Colonic mucosa (tissue), 4 donors: ENCODE measurements at regions not wholly inside any gene's neighbourhood (a gene's known extent, or its start where the extent isn't known, plus 50 kb on each side); places are given as distances from the start of the nearest gene placed in this dataset.

ENCODE experiments used
- DNase-seq: peaks from one replicate; pipeline ENCODE4 v3.0.0-alpha.2; 2020
- H3K27ac ChIP-seq: fragments of 200-600 bp; one replicate; pipeline ENCODE4 v1.8.0; 2021
- H3K27me3 ChIP-seq: fragments of 200-600 bp; one replicate; pipeline ENCODE4 v1.8.0; 2021
- H3K36me3 ChIP-seq: fragments of 200-600 bp; one replicate; pipeline ENCODE4 v1.8.0; 2021
- H3K4me1 ChIP-seq: fragments of 200-600 bp; one replicate; pipeline ENCODE4 v1.8.0; 2021; ENCODE audit warnings: mild to moderate bottlenecking
- H3K4me3 ChIP-seq: fragments of 200-600 bp; one replicate; pipeline ENCODE4 v1.8.0; 2021
- H3K9ac ChIP-seq, 2 donors: one replicate each; pipeline ENCODE4 v1.7.0; 2013; ENCODE audit warnings: control low read depth in 2 of 2, low read depth in 2 of 2, low read length in 2 of 2
- H3K9me3 ChIP-seq: fragments of 200-600 bp; one replicate; pipeline ENCODE4 v1.8.0; 2021
- intact Hi-C: fragments of 100-400 bp; cut with DNase I; formaldehyde crosslinking; loops from one replicate; pipeline ENCODE4 v1.14.1; 2022
- TF ChIP-seq, protein P1 (sequence below): fragments of 200-600 bp; IDR thresholded peaks from one replicate; pipeline ENCODE4 v1.8.0; 2022; ENCODE audit warnings: antibody characterized with exemption, mild to moderate bottlenecking
- donor health status: healthy.
- donor health status: DM: no; HTN: no; CAD: no.
- donor health status: DM: no; HTN: no; CAD: no.

DNA sequence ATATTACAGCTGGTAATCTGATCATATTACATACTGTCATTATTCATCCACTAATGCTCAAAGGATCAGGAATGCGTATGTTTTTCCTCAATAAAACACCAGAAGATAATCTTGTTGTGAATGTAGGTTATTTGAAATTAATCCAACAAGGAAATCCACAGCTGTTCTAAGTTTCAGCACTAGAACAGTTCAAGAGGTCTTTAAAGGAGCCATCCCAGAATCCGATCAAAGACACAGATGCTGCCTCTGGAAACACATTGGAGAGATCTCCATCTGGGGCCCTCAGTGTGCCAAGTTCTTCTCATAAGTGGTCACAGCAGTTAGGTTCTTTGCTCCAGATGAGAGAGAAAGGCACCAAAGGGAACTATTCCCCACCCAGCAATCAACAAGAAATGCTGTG lies 1955.1 kb upstream of the RAG2 start:
- H3K9me3 ChIP-seq: no peaks in the 10 kb centered on the region
- no peaks in the 10 kb centered on the region for H3K4me1 ChIP-seq
- intact Hi-C loops: no loop called here
- H3K4me3 ChIP-seq: no peak overlapping the region
- TF ChIP-seq, protein P1, sequence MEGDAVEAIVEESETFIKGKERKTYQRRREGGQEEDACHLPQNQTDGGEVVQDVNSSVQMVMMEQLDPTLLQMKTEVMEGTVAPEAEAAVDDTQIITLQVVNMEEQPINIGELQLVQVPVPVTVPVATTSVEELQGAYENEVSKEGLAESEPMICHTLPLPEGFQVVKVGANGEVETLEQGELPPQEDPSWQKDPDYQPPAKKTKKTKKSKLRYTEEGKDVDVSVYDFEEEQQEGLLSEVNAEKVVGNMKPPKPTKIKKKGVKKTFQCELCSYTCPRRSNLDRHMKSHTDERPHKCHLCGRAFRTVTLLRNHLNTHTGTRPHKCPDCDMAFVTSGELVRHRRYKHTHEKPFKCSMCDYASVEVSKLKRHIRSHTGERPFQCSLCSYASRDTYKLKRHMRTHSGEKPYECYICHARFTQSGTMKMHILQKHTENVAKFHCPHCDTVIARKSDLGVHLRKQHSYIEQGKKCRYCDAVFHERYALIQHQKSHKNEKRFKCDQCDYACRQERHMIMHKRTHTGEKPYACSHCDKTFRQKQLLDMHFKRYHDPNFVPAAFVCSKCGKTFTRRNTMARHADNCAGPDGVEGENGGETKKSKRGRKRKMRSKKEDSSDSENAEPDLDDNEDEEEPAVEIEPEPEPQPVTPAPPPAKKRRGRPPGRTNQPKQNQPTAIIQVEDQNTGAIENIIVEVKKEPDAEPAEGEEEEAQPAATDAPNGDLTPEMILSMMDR: no peak
- H3K36me3 ChIP-seq: no peaks in the 10 kb centered on the region
- no peak for DNase-seq
- no peak overlapping the region for H3K27ac ChIP-seq
- no peaks in the 10 kb centered on the region for H3K27me3 ChIP-seq
- no peak overlapping the region for H3K9ac ChIP-seq

DNA sequence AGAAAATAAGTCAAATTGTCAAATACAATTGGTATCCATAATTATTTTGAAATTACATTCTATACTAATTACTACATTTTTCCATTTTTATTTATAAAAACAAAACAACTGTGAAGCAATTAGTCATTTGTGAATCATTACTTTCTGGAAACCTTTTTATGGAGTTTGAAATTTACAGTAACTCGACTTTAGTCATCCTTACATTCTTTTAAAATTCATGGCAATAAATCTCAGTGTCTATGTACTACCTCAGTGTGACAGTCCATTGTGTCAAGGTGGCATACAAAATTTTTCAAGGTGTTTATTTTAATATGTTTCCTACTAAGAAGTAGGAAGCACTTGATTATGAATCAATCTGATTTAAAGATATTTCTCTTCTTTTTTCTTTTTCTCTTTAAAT lies 1949.4 kb upstream of the RAG2 start:
- intact Hi-C loops: no loop called here
- TF ChIP-seq, protein P1: no peak
- Histone ChIP-seq H3K9me3 (no peaks in the 10 kb centered on the region), H3K36me3 (no peaks in the 10 kb centered on the region), H3K27ac (no peak overlapping the region), H3K9ac (no peak overlapping the region), H3K27me3 (no peaks in the 10 kb centered on the region), H3K4me3 (no peak overlapping the region), H3K4me1 (no peaks in the 10 kb centered on the region)
- no peak for DNase-seq

DNA sequence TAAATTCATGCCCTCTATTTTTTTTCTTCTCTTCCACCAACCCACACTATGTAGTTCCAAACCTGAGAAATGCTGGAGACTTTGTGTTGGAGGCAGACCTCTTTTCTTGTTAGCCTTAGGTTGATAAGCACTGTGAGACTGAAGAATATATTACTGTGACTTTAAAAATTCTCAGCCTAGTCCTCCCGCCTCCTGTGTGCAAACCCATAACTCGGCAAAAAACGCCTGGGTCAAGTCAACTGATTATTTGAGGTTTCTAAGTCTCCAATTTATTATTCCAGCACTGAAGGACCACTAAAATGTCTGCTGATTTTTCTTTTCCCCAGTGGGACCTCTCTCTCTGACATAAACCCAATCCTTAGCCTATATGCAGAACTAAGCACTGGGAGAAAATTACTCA lies 1946.0 kb upstream of the RAG2 start:
- intact Hi-C loops: no loop called here
- no peak for DNase-seq
- Histone ChIP-seq H3K27me3 (no peaks in the 10 kb centered on the region), H3K9ac (no peak overlapping the region), H3K9me3 (no peaks in the 10 kb centered on the region), H3K27ac (no peak overlapping the region), H3K4me3 (no peak overlapping the region), H3K4me1 (no peaks in the 10 kb centered on the region), H3K36me3 (no peaks in the 10 kb centered on the region)
- TF ChIP-seq, protein P1: no peak

DNA sequence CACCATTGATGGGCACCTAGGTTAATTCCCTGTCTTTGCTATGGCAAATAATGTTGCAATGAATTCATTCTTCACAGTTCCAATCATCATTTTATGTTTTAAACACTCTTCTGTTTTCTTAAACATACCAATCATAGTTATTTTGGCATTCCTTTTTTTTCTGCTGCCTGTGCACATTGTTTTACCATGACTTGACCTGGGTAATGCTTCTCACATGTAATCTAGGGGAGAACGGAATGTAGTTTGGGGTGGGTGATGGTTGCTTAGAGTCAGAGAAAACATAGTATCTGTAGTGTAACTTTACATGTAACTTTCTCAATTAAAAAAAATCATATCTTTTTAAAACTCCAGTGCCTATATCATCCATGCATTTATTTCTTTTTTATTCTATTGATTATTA lies 1945.3 kb upstream of the RAG2 start:
- Histone ChIP-seq H3K27ac (no peak overlapping the region), H3K27me3 (no peaks in the 10 kb centered on the region), H3K9ac (no peak overlapping the region), H3K4me3 (no peak overlapping the region), H3K36me3 (no peaks in the 10 kb centered on the region), H3K9me3 (no peaks in the 10 kb centered on the region), H3K4me1 (no peaks in the 10 kb centered on the region)
- DNase-seq: no peak
- intact Hi-C loops: no loop called here
- TF ChIP-seq, protein P1: no peak

DNA sequence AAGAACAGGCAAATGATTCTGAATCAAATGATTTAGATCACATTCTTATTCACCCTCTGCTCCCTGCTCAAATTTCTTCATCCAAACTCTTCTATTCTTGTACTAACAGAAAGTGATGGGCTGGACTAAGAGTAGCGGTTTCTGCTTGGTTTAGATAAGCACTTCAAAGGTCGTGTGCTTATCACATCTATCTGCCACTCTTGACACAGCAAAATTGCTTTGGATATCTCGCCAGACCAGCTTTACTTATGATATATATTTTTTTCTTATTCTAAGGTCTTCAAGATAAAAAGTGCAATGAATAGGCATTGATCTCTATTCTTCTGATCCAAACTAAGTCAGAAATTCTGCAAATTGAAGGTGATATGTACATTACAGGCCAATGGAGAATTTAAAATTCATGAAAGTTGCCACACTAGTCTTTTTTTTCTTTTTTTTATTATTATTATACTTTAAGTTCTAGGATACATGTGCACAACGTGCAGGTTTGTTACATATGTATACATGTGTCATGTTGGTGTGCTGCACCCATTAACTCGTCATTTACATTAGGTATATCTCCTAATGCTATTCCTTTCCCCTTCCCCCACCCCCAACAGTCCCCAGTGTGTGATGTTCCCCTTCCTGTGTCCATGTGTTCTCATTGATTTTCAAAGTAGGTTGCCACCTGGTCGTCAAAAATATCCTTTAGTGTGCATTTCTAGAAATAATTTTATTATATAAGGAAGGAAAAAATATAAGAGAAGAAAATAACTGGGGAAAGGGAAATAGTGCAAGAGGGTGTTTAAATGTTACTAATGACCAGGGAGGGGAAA lies 1941.0 kb upstream of the RAG2 start:
- no peak overlapping the region for H3K9ac ChIP-seq
- H3K27ac ChIP-seq: no peak overlapping the region
- intact Hi-C loops: no loop called here
- no peaks in the 10 kb centered on the region for H3K36me3 ChIP-seq
- no peak overlapping the region for H3K4me3 ChIP-seq
- H3K4me1 ChIP-seq: no peaks in the 10 kb centered on the region
- DNase-seq: no peak
- TF ChIP-seq, protein P1: no peak
- H3K9me3 ChIP-seq: no peaks in the 10 kb centered on the region
- H3K27me3 ChIP-seq: no peaks in the 10 kb centered on the region
